ENCODE measurements at regions not wholly inside any gene's neighbourhood (a gene's known extent, or its start where the extent isn't known, plus 50 kb on each side); places are given as distances from the start of the nearest gene placed in this dataset.

- TF ChIP-seq ZNF274 (IDR thresholded peaks at IDR 0.05; ENCODE audit: low read depth, low read length), result no peak
- no peak for TF ChIP-seq SUZ12 (IDR thresholded peaks at IDR 0.05; ENCODE audit: extremely low read depth, insufficient read depth, insufficient read length)
- TF ChIP-seq YY1 (IDR thresholded peaks at IDR 0.05; ENCODE audit: insufficient read depth, insufficient read length), result no peak
Observed at GRCh38 chr2:226544596-226545210, 254.9 kb downstream of the IRS1 start.
